SHP77 (cell line): ENCODE measurements at regions not wholly inside any gene's neighbourhood (a gene's known extent, or its start where the extent isn't known, plus 50 kb on each side); places are given as distances from the start of the nearest gene placed in this dataset.
"Not testable (repeated sequence)": the region's sequence is repeated elsewhere in the genome, so short reads cannot be mapped to it uniquely, and the experiment has no call there.

Source experiments
- DNase-seq, 2 experiments: peaks; one replicate each; lab custom pipeline; 2025; lab: John Stamatoyannopoulos, UW

GRCh38 chr3:98705212-98705611 lies 57.9 kb upstream of the ST3GAL6 start:
- DNase-seq, result no peak

DNA sequence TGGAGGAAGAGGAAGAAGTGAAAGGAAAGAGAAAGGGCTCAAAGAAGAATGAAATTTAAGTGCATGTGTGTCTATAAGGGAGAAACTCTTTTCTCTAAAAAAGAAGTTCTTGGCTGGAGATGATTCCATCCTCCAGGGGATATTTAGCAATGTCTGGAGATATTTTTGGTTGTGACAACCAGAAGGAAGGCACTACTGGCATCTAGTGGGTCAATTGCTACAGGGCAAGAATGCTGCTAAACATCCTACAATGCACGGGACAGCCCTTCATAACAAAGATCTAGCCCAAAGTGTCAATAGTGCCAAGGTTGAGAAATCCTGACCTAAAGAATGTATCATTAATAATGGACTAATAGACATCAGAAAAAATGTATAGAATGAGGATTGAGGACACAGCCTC lies 57.4 kb upstream of the ST3GAL6 start:
- no peak for DNase-seq

DNA sequence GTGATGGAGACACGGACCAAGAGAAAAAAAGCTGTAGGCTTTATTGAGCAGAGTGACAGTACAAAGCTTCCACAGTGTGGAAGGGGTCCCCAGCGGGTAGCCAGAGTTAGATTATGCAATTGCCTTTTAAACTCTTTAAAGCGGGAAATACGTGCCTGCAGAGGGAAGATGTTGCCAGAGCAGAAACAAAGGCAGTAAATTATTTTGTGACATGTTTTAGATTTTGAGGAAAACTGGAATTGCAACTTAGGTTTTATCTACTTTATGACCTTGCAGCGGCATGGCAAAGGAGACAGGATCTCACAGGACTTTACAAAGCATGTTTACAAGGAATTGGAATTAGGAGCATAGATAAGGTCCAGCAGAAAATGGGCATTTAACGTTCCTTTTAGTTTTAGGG lies 54.5 kb upstream of the ST3GAL6 start:
- DNase-seq, result not testable (repeated sequence)

DNA sequence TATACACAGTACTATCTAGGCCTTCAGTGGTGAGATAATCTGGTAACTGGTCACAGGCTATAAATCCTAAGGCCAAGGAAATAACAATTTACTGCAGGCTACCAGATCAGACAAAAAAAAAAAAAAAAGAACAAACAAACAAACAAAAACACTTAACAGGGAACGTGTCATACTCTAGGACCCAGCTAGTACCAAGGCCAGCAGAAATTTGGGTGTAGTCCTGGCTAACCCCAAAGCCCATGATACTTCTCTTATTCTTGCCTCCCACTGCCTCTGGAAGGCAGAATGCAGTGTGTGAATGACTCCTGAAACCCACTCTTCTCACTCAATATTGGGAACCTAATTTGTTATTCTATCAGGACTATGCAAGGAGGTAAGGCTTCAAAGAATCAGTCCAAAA lies 53.7 kb upstream of the ST3GAL6 start:
- no peak for DNase-seq

GRCh38 chr3:98710067-98710659 lies 53.0 kb upstream of the ST3GAL6 start:
- no peak for DNase-seq

DNA sequence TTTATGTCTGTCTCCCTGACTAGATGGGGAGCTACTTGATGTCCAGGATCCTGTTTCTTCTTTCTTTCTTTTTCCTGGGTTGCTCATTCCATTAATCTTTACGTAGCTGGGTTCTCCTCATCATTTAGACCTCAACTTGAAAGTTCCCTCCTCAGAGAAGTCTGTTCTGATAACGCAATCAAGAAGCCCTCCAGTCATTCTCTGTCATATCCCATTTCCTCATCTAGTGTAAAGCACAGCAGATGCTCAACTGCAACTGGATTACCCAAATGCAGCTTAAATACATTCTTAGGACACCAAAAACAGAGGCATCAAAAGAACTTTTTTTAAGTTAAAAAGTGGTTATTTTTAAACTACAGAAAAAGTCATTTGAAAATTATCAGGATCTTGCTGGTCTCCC lies 51.7 kb upstream of the ST3GAL6 start:
- no peak for DNase-seq

DNA sequence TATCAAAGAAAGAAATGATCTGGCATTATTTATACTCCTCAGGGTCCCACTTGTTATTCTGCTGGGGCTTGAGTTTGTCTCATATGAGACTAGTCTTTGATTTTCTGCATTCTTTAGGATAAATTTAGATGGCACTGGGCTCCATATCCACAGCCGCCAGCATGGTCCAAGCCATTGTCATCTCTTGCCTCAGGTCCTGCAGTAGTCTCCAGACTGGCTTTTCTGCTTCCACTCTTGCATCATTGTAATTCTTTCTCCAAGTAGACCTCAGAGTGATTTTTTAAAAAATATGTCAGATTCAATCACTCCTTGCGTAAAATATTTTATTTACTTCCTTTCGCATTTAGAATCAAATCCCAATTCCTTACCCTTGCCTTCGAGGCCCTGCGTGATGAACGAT lies 50.4 kb upstream of the ST3GAL6 start:
- DNase-seq, result no peak

DNA sequence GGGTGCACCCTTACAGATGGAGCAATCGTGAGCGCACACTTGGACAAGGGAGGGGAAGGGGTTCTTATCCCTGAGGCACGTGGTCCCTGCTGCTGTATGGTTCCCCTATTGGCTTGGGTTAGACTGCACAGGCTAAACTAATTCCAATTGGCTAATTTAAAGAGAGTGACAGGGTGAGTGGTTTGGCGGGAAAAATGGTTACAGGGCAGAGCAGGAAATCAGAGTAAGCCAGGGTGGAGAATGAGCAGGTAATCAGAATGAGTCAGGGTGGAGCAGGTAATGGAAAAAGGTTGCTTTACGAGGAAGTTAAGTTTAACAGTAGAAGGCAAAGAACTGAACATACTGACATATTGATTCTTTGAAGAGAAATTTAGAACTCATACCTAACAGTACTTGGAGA lies 49.8 kb upstream of the ST3GAL6 start:
- DNase-seq, result not testable (repeated sequence)
